ENCODE measurements at regions not wholly inside any gene's neighbourhood (a gene's known extent, or its start where the extent isn't known, plus 50 kb on each side); places are given as distances from the start of the nearest gene placed in this dataset.

DNA sequence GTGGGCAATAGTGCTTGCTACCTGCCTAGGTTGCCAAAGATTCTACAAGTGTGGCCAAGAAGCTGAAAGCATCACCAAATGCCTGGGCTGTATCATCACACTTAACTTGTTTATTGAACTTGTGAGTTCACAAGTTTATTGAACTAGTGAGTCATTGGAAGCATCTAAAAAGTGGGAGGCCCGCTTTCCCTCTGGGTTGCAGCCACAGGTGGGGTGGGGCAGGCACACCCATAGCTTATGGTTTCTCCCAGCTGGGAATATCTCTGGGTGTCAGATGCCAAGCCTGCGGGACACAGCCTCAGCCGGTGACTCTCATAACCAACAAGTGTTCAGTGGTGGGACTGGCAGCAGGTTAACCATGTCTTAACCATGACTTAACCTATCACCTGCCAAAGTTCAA, 145.9 kb upstream of the FAM13C start:
- TF ChIP-seq EP300 (IDR thresholded peaks at IDR 0.05), result no peak
- TF ChIP-seq, protein P1, sequence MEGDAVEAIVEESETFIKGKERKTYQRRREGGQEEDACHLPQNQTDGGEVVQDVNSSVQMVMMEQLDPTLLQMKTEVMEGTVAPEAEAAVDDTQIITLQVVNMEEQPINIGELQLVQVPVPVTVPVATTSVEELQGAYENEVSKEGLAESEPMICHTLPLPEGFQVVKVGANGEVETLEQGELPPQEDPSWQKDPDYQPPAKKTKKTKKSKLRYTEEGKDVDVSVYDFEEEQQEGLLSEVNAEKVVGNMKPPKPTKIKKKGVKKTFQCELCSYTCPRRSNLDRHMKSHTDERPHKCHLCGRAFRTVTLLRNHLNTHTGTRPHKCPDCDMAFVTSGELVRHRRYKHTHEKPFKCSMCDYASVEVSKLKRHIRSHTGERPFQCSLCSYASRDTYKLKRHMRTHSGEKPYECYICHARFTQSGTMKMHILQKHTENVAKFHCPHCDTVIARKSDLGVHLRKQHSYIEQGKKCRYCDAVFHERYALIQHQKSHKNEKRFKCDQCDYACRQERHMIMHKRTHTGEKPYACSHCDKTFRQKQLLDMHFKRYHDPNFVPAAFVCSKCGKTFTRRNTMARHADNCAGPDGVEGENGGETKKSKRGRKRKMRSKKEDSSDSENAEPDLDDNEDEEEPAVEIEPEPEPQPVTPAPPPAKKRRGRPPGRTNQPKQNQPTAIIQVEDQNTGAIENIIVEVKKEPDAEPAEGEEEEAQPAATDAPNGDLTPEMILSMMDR (IDR thresholded peaks at IDR 0.05), result no peak
- no peak for TF ChIP-seq POLR2AphosphoS5 (IDR thresholded peaks at IDR 0.05)
